K562 (cell line): ENCODE measurements at regions not wholly inside any gene's neighbourhood (a gene's known extent, or its start where the extent isn't known, plus 50 kb on each side); places are given as distances from the start of the nearest gene placed in this dataset.

Source experiments
- ATAC-seq: fragments of 200-7000 bp; cut with Tn5 transposase; 3 replicates; pipeline ENCODE4 v1.9.1; 2020; ENCODE audit warnings: moderate library complexity
- BruUV-seq: library from RNA; stranded (reverse); fragments of 400-500 nt; replicated peaks from 2 replicates; lab custom pipeline; 2021; lab: Mats Ljungman, UMichigan
- CTCF ChIA-PET: fragments of 300-600 bp; formaldehyde crosslinking; extraction: SDS; loops from one replicate; lab custom pipeline; 2021; ENCODE audit warnings: low intra/inter-chr PET ratio; lab: Yijun Ruan, JAX
- POLR2A ChIA-PET: fragments of 300-600, 350-650 bp; sonication (Branson Sonifier 250); formaldehyde crosslinking; extraction: SDS; loops from one replicate; lab custom pipeline; 2021; ENCODE audit warnings: antibody characterized with exemption, inconsistent platforms; lab: Yijun Ruan, JAX
- DNase-seq, 4 experiments: peaks; one replicate each; pipeline versions ENCODE4 v3.0.0 to v3.0.0-alpha.2; 2011 to 2018; ENCODE audit warnings: low spot score in 3 of 4, mixed read lengths in 3 of 4; ENCODE audit errors: extremely low read depth in 1 of 4
- FAIRE-seq: peaks from 2 replicates; lab custom pipeline; 2011; peaks lifted over from hg19 to GRCh38; lab: Jason Lieb, UNC
- H2AFZ ChIP-seq: 2 replicates; pipeline ENCODE4 v1.6.0; 2011; ENCODE audit warnings: low read depth, low read length, control low read depth, inconsistent platforms
- H3K27ac ChIP-seq: fragments of 200-600 bp; 3 replicates; pipeline ENCODE4 v1.8.0; 2011; ENCODE audit warnings: low read depth, mild to moderate bottlenecking, control low read depth, inconsistent platforms, low read length, moderate library complexity, mixed read lengths; ENCODE audit errors: extremely low read depth
- H3K27me3 ChIP-seq, 2 experiments: fragments of 300-600 bp in 1 of 2; 2 replicates in 1 of 2; 3 replicates in 1 of 2; pipeline versions ENCODE4 v1.6.0 to v1.8.0; 2011; ENCODE audit warnings: inconsistent platforms in 2 of 2, low read length in 2 of 2, mild to moderate bottlenecking in 1 of 2, mixed read lengths in 1 of 2, moderate library complexity in 1 of 2; ENCODE audit not compliant: control insufficient read depth in 2 of 2, insufficient read depth in 2 of 2
- H3K36me3 ChIP-seq: fragments of 300-600 bp; 3 replicates; pipeline ENCODE4 v1.8.0; 2011; ENCODE audit warnings: mild to moderate bottlenecking, low read length, inconsistent platforms; ENCODE audit not compliant: control insufficient read depth, insufficient read depth
- H3K4me1 ChIP-seq, 2 experiments: fragments of 200-600 bp in 1 of 2; replicated peaks in 1 of 2; 2 replicates in 1 of 2; 3 replicates in 1 of 2; pipeline versions ENCODE4 v1.5.1 to v1.8.0; 2011; ENCODE audit warnings: inconsistent platforms in 2 of 2, low read length in 2 of 2, mild to moderate bottlenecking in 1 of 2, mixed read lengths in 1 of 2, moderate library complexity in 1 of 2; ENCODE audit not compliant: control insufficient read depth in 2 of 2, insufficient read depth in 2 of 2
- H3K4me2 ChIP-seq: 2 replicates; pipeline ENCODE4 v1.6.1; 2011; ENCODE audit warnings: low read length, control low read depth, inconsistent platforms, mixed read lengths; ENCODE audit not compliant: insufficient read depth
- H3K4me3 ChIP-seq: fragments of 200-600 bp; sonication (generic), shearing (Covaris generic); 2 replicates; pipeline ENCODE4 v1.5.1; 2016; ENCODE audit warnings: control low read depth, inconsistent platforms
- H3K79me2 ChIP-seq: fragments of 200-600 bp; 3 replicates; pipeline ENCODE4 v1.8.0; 2011; ENCODE audit warnings: low read length, inconsistent platforms; ENCODE audit not compliant: control insufficient read depth, insufficient read depth
- H3K9ac ChIP-seq, 2 experiments: 2 replicates each; pipeline versions ENCODE4 v1.6.0 to v1.6.1; 2011; ENCODE audit warnings: low read depth in 2 of 2, low read length in 2 of 2, control low read depth in 1 of 2, inconsistent platforms in 1 of 2, mild to moderate bottlenecking in 1 of 2, mixed read lengths in 1 of 2; ENCODE audit not compliant: insufficient read depth in 1 of 2
- H3K9me1 ChIP-seq: one replicate; pipeline ENCODE4 v1.6.0; 2011; ENCODE audit warnings: inconsistent platforms, mild to moderate bottlenecking, low read length, moderate library complexity; ENCODE audit not compliant: control insufficient read depth, insufficient read depth
- H3K9me3 ChIP-seq: replicated peaks from 2 replicates; pipeline ENCODE4 v1.5.1; 2011; ENCODE audit warnings: low read depth, low read length, inconsistent platforms; ENCODE audit not compliant: control insufficient read depth, insufficient read depth
- H4K20me1 ChIP-seq: replicated peaks from 2 replicates; pipeline ENCODE4 v1.6.1; 2011; ENCODE audit warnings: low read length, inconsistent platforms, mixed read lengths; ENCODE audit not compliant: control insufficient read depth, insufficient read depth
- CUX1 ChIP-seq: fragments of 200-800 bp; sonication (Bioruptor generic); IDR thresholded peaks from 2 replicates; pipeline ENCODE4 v1.6.1; 2016; ENCODE audit warnings: missing genetic modification characterization, missing compliant biosample characterization
- FOXP1 ChIP-seq: sonication (generic); formaldehyde crosslinking; IDR thresholded peaks from 2 replicates; pipeline ENCODE4 v1.8.0; 2022; ENCODE audit warnings: mild to moderate bottlenecking, missing genetic modification reagents
- MEIS2 ChIP-seq: fragments of 450-650 bp; IDR thresholded peaks from 2 replicates; pipeline ENCODE4 v1.6.1; 2014; ENCODE audit warnings: mild to moderate bottlenecking; ENCODE audit not compliant: partially characterized antibody
- STAG1 ChIP-seq: sonication (generic); formaldehyde crosslinking; IDR thresholded peaks from 2 replicates; pipeline ENCODE4 v1.5.0; 2020; ENCODE audit warnings: missing genetic modification reagents, borderline replicate concordance
- ZNF280A ChIP-seq: fragments of 450-650 bp; IDR thresholded peaks from 2 replicates; pipeline ENCODE4 v1.6.1; 2018; ENCODE audit warnings: mild to moderate bottlenecking, low read depth; ENCODE audit not compliant: partially characterized antibody
- ZNF518B ChIP-seq: fragments of 250-450 bp; sonication (Bioruptor Pico); IDR thresholded peaks from 2 replicates; pipeline ENCODE4 v1.5.0; 2021; ENCODE audit warnings: mild to moderate bottlenecking, moderate library complexity
- WGBS: fragments of 100-300 bp; shearing (Covaris generic); methylation state at CpG from one replicate; pipeline ENCODE4 v1.1.6; 2016; ENCODE audit warnings: low coverage, mixed read lengths; ENCODE audit not compliant: insufficient coverage; ENCODE audit errors: missing lambda C conversion rate; 5-methylcytosine and 5-hydroxymethylcytosine counted together
- in situ Hi-C: fragments of 300-500 bp; cut with MboI; formaldehyde crosslinking; loops from 4 replicates; pipeline ENCODE4 v1.15.0; 2018; ENCODE audit warnings: inconsistent platforms, mixed read lengths
- intact Hi-C: fragments of 100-400 bp; cut with micrococcal nuclease; formaldehyde crosslinking; loops from 2 replicates; pipeline ENCODE4 v1.14.2; 2022

GRCh38 chr6:1126036-1126435 is 185.9 kb upstream of the FOXQ1 start:
- TF ChIP-seq MEIS2 (no peak), CUX1 (CRISPR knock-in tag) (no peak), ZNF518B (CRISPR knock-in tag) (no peak), FOXP1 (CRISPR knock-in tag) (no peak), ZNF280A (no peak), STAG1 (no peak)
- WGBS: 0% methylated on average over 7 of the region's 7 CpGs
- CTCF ChIA-PET: no interaction called here

More at GRCh38 chr6:1126036-1126435, 185.9 kb upstream of the FOXQ1 start:
- peaks cover 0 to 32% of the 10 kb centered on the region in 2 experiments; a peak in 2 of 5 replicates for H3K27me3 ChIP-seq
- no peaks in the 10 kb centered on the region for H3K79me2 ChIP-seq
- ATAC-seq (no peak), FAIRE-seq (no peak), DNase-seq (no peak)
- no peaks in the 10 kb centered on the region for H3K36me3 ChIP-seq
- no peak overlapping the region for H3K27ac ChIP-seq
- H3K9ac ChIP-seq: no peak overlapping the region
- H4K20me1 ChIP-seq: 0 out of 2 replicates have a peak, but pooled peaks cover 4% of the 10 kb centered on the region
- no peaks in the 10 kb centered on the region for H3K9me1 ChIP-seq
- in situ Hi-C loops (no loop called here), intact Hi-C loops (no loop called here)
- H3K4me3 ChIP-seq: no peak overlapping the region
- POLR2A ChIA-PET: no interaction called here
- H2AFZ ChIP-seq: no peak overlapping the region
- H3K4me2 ChIP-seq: no peak overlapping the region
- BruUV-seq: no TSS peak
- H3K9me3 ChIP-seq: no peaks in the 10 kb centered on the region
- H3K4me1 ChIP-seq: no peaks in the 10 kb centered on the region
